ENCODE measurements at regions not wholly inside any gene's neighbourhood (a gene's known extent, or its start where the extent isn't known, plus 50 kb on each side); places are given as distances from the start of the nearest gene placed in this dataset.

GRCh38 chr9:91035825-91036208 lies 234.2 kb downstream of the SYK start:
- TF ChIP-seq CTCF (IDR thresholded peaks at IDR 0.05) (no peak), POLR2A (IDR thresholded peaks at IDR 0.05) (no peak)
